GM12878 (cell line): ENCODE measurements at regions not wholly inside any gene's neighbourhood (a gene's known extent, or its start where the extent isn't known, plus 50 kb on each side); places are given as distances from the start of the nearest gene placed in this dataset.

Experiments used
- ATF2 ChIP-seq: IDR thresholded peaks from 2 replicates; pipeline ENCODE4 v1.6.1; 2012; ENCODE audit warnings: low read length, inconsistent platforms
- BACH1 ChIP-seq: fragments of 450-650 bp; IDR thresholded peaks from 2 replicates; pipeline ENCODE4 v1.6.1; 2017; ENCODE audit warnings: mild to moderate bottlenecking, borderline replicate concordance
- CREB1 ChIP-seq: IDR thresholded peaks from 2 replicates; pipeline ENCODE4 v1.6.1; 2012; ENCODE audit warnings: low read depth, mild to moderate bottlenecking, inconsistent platforms
- E2F4 ChIP-seq: IDR thresholded peaks from 2 replicates; pipeline ENCODE4 v1.6.1; 2012; ENCODE audit warnings: low read depth, low read length, improper control_type of control experiment
- HDGF ChIP-seq: fragments of 450-650 bp; IDR thresholded peaks from 2 replicates; pipeline ENCODE4 v1.6.1; 2016; ENCODE audit warnings: antibody characterized with exemption
- MEF2B ChIP-seq: fragments of 450-650 bp; IDR thresholded peaks from 2 replicates; pipeline ENCODE4 v1.6.1; 2018; ENCODE audit warnings: mild to moderate bottlenecking, moderate library complexity; ENCODE audit not compliant: partially characterized antibody, poor library complexity, severe bottlenecking
- NFYB ChIP-seq: IDR thresholded peaks from 2 replicates; pipeline ENCODE4 v1.6.1; 2011; ENCODE audit warnings: low read depth, mild to moderate bottlenecking, low read length, improper control_type of control experiment, moderate library complexity; ENCODE audit not compliant: insufficient read depth
- PAX8 ChIP-seq: fragments of 450-650 bp; IDR thresholded peaks from 2 replicates; pipeline ENCODE4 v1.6.1; 2017; ENCODE audit warnings: mild to moderate bottlenecking, moderate library complexity
- POU2F2 ChIP-seq: IDR thresholded peaks from 3 replicates; pipeline ENCODE4 v1.6.1; 2011; ENCODE audit warnings: low read depth, mild to moderate bottlenecking, low read length, borderline replicate concordance
- RCOR1 ChIP-seq: conservative IDR thresholded peaks from 2 replicates; pipeline ENCODE4 v1.6.1; 2012; ENCODE audit warnings: low read depth, low read length, improper control_type of control experiment
- RELA ChIP-seq: fragments of 450-650 bp; IDR thresholded peaks from 2 replicates; pipeline ENCODE4 v1.8.0; 2014; ENCODE audit warnings: borderline replicate concordance; ENCODE audit not compliant: partially characterized antibody
- SMAD1 ChIP-seq: fragments of 450-650 bp; IDR thresholded peaks from 2 replicates; pipeline ENCODE4 v1.6.1; 2018; ENCODE audit warnings: mild to moderate bottlenecking, low read depth; ENCODE audit not compliant: partially characterized antibody
- SMARCA5 ChIP-seq: fragments of 450-650 bp; IDR thresholded peaks from 2 replicates; pipeline ENCODE4 v1.6.1; 2017; ENCODE audit warnings: mild to moderate bottlenecking
- TARDBP ChIP-seq: IDR thresholded peaks from 2 replicates; pipeline ENCODE4 v1.6.1; 2016; ENCODE audit warnings: borderline replicate concordance
- ZBTB40 ChIP-seq: fragments of 450-650 bp; IDR thresholded peaks from 2 replicates; pipeline ENCODE4 v1.6.1; 2016; ENCODE audit warnings: mild to moderate bottlenecking, moderate library complexity, borderline replicate concordance
- ZNF622 ChIP-seq: fragments of 450-650 bp; IDR thresholded peaks from 2 replicates; pipeline ENCODE4 v1.6.1; 2017; ENCODE audit warnings: mild to moderate bottlenecking, inconsistent platforms
- TF ChIP-seq, protein P1 (sequence below): IDR thresholded peaks from 2 replicates; pipeline ENCODE4 v1.6.1; 2011; ENCODE audit warnings: low read depth, low read length, improper control_type of control experiment, borderline replicate concordance
- TF ChIP-seq, protein P2 (sequence below): fragments of 450-650 bp; formaldehyde crosslinking; IDR thresholded peaks from 2 replicates; pipeline ENCODE4 v1.5.0; 2022; ENCODE audit warnings: mild to moderate bottlenecking, missing genetic modification characterization

DNA sequence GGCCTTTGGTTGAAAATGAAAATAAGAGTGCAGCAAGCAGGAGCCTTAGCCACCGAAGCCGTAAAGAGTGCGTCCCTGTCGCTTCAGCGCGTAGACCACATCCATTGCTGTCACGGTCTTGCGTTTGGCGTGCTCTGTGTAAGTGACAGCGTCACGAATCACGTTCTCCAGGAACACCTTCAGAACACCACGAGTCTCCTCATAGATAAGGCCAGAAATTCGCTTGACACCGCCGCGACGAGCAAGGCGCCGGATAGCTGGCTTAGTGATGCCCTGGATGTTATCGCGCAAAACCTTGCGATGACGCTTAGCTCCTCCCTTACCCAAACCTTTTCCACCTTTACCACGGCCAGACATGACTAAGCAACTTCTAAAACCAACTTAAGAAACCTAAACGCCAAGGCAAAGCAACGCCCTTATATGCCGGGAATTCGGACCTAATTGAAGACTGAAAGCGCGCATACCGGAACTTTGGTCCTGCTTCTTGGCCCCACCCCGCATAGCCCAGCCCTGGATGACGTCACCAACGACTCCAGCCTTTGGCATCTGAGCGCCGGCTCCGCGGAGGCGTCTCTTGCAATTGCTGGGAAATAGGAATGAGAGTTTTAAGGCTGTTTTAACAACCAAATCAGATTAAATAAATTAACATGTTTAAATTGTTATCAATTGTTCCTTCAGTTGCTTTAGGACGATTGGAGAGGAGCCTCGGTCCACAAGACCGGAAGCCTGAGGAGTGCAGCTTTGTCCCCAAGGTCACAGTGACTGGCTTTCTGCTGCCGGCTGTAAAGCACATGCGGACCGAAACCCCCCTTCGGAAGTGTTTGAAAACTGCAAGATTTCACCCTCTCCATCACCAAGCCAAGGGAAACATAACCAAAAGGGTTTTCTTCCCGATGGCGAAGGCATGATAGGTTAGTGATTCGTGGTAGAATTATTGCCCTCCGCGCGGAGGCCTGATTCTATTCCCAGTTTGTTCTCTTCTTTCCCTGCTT lies 79.6 kb upstream of the BTN3A2 start (continued):
- TF ChIP-seq ATF2, result peak; percentile 97
- peak; percentile 98 for TF ChIP-seq SMAD1
- TF ChIP-seq MEF2B, result peak; percentile 49
- peak; percentile 99 for TF ChIP-seq POU2F2
- TF ChIP-seq TARDBP, result peak; percentile 39; the same call in 1 of the 2 replicates
- peak; percentile 61 for TF ChIP-seq ZNF622
- peak; percentile 73 for TF ChIP-seq HDGF
- 0 out of 2 replicates have a peak, but pooled peaks have one; percentile 23 for TF ChIP-seq PAX8
- peak; percentile 89 for TF ChIP-seq ZBTB40
- TF ChIP-seq SMARCA5, result peak; percentile 88
- peak; percentile 96 for TF ChIP-seq CREB1
- TF ChIP-seq, protein P1, sequence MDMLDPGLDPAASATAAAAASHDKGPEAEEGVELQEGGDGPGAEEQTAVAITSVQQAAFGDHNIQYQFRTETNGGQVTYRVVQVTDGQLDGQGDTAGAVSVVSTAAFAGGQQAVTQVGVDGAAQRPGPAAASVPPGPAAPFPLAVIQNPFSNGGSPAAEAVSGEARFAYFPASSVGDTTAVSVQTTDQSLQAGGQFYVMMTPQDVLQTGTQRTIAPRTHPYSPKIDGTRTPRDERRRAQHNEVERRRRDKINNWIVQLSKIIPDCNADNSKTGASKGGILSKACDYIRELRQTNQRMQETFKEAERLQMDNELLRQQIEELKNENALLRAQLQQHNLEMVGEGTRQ, result no peak
- TF ChIP-seq, protein P2, sequence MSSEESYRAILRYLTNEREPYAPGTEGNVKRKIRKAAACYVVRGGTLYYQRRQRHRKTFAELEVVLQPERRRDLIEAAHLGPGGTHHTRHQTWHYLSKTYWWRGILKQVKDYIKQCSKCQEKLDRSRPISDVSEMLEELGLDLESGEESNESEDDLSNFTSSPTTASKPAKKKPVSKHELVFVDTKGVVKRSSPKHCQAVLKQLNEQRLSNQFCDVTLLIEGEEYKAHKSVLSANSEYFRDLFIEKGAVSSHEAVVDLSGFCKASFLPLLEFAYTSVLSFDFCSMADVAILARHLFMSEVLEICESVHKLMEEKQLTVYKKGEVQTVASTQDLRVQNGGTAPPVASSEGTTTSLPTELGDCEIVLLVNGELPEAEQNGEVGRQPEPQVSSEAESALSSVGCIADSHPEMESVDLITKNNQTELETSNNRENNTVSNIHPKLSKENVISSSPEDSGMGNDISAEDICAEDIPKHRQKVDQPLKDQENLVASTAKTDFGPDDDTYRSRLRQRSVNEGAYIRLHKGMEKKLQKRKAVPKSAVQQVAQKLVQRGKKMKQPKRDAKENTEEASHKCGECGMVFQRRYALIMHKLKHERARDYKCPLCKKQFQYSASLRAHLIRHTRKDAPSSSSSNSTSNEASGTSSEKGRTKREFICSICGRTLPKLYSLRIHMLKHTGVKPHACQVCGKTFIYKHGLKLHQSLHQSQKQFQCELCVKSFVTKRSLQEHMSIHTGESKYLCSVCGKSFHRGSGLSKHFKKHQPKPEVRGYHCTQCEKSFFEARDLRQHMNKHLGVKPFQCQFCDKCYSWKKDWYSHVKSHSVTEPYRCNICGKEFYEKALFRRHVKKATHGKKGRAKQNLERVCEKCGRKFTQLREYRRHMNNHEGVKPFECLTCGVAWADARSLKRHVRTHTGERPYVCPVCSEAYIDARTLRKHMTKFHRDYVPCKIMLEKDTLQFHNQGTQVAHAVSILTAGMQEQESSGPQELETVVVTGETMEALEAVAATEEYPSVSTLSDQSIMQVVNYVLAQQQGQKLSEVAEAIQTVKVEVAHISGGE (CRISPR knock-in tag), result peak; percentile 66
- peak; percentile 98 for TF ChIP-seq RELA
- TF ChIP-seq E2F4, result no peak
- TF ChIP-seq NFYB, result no peak
- TF ChIP-seq RCOR1, result peak; percentile 93
- TF ChIP-seq BACH1, result peak; percentile 99
